ENCODE measurements at regions not wholly inside any gene's neighbourhood (a gene's known extent, or its start where the extent isn't known, plus 50 kb on each side); places are given as distances from the start of the nearest gene placed in this dataset.

GRCh38 chr4:155548173-155548572, 118.5 kb upstream of the GUCY1A1 start:
- no peak for DNase-seq

GRCh38 chr4:155546451-155546850, 120.2 kb upstream of the GUCY1A1 start:
- DNase-seq: no peak

DNA sequence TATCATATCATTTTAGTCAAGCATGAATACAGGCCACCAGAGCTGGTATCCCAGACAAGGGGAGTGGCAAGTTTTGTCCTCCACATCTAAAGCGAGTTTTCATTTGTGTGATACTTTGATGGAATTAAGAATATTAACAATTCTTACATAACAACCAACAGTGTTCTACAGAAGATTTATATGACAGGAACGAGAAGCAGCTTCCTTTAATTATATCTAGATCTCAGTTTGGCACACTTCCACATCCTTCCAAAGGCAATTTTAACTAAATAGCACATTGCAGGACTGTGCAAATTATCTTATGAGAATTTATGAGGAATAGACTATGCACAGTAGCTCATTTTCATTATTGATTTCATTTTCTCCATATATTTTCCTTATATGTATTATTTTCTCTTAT, 121.2 kb upstream of the GUCY1A1 start:
- no peak for DNase-seq

DNA sequence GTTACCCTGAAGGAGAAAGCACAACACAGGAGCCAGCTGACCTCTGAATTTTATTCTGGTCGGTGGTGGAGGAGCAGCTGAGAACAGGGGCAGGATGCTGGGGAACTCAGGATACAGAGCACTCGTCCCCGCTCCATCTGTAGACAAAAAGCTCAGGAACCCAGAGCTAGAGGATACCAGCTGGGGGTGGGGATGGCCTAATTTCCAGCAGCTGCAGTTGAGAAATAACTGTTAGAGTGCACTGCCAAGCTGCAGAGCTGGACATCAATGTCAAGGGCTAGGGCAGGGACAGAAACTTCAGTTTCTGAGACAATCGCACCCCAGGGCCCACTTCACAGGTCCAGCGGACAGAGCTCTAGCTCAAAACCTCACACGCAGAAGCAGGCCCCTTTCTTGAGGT, 122.1 kb upstream of the GUCY1A1 start:
- DNase-seq: no peak

GRCh38 chr4:155543126-155543765, 123.4 kb upstream of the GUCY1A1 start:
- DNase-seq: no peak

- DNase-seq: no peak
Measured at GRCh38 chr4:155542415-155542814, 124.2 kb upstream of the GUCY1A1 start.

DNA sequence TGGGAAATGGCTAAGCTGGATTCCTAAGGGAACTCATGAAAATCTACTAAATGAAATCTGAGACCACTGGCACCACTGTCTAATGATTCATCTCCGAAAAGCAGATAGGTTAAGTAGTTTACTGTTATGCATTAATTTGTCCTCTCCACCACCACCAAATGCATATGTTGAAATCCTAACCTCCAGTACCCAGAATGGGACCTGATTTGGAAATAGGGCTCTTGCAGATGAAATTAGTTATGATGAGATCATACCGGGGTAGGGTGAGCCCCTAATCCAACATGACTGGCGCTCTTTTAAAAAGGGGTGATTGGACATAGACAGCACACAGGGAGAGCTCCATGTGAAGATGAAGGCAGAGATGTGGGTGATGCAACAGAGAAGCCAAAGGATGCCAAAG, 124.9 kb upstream of the GUCY1A1 start:
- no peak for DNase-seq

DNA sequence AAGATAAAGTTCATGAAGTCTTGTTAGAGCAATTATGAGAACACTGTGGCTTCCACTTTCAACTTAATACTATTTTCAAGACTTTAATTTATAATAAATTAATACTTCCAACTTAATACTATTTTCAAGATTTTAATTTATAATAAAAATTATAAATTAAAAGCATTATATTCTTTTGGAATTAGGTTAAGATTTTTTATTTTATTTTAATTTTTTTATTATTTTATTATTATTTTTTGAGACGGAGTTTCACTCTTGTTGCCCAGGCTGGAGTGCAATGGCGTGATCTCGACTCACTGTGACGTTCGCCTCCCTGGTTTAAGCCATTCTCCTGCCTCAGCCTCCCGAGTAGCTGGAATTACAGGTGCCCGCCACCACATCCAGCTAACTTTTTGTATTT, 126.0 kb upstream of the GUCY1A1 start:
- DNase-seq: no peak

- DNase-seq: no peak
Measured at GRCh38 chr4:155539746-155540145, 126.9 kb upstream of the GUCY1A1 start.

- no peak for DNase-seq
Measured at GRCh38 chr4:155535802-155536454, 130.7 kb upstream of the GUCY1A1 start.

DNA sequence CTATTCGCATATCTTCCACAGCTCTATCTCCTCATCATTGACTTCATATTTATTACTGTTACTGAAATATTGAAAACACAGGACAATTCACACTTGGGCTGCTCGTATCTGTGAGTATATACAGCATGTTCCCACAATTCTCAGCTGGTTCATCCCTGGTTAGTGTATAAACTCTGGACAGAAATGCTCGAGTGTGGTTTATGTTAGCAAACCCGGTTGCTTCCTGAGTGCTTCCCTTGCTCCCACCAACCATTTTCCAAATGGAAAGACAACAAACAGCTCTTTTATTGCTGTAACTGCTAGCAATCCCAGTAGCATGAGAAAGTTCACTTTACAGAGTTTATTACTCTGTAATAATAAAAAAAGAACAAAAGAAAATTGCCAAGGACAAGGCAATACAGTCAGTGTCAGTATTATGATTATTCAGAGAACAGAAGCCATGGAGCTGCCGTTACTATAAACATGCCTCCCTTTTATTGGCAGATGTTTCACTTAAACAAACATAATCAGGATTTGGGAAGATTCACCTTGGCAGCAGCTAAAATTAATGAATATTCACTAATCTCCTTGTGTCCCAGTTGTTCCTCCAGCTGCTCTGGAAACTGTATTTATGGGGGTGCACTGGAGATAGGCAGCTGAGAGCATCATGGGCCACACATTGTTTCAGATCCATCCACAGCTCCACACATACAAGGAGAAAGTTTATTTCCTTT, 134.1 kb upstream of the GUCY1A1 start:
- no peak for DNase-seq

- DNase-seq: no peak
Measured at GRCh38 chr4:155530857-155531256, 135.8 kb upstream of the GUCY1A1 start.

DNA sequence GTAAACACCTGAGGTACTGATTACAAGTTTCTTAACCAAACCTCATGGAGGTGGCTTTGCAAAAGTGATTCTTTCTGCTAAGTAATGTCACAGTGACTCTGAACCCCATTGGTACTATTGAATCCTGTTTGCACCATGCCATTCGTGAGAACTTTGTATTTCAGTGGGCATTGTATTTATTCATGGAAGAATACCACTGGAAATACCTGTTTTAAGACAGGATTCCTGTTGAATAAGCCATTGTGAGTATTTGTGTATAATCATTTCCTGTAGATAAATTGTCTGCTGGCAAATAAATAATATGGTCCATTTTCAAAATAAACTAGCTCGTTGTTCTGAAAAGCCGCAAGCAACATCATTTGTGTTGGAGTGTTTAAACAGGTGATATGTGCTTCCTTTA, 136.4 kb upstream of the GUCY1A1 start:
- no peak for DNase-seq

DNA sequence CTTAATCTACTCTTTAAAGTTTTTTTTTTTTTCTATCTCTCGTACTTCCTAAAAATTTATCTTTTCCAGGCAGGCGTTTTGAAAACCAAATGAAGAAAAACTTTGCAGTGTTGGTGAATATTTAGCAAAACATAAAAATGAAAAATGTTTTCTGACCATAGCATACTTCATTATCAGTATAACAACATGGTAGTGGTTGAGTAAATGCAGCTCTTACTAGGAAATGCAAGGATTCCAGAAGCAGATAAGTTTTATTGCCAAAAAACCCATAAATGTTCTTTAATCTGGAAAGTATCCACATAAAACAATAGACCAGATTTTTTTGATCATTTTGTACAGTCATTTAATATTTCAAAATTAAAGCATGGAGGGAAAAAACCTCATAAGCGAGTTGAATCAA, 136.9 kb upstream of the GUCY1A1 start:
- DNase-seq: no peak

- no peak for DNase-seq
Measured at GRCh38 chr4:155529272-155529671, 137.4 kb upstream of the GUCY1A1 start.

GRCh38 chr4:155526452-155527169, 140.0 kb upstream of the GUCY1A1 start:
- DNase-seq: no peak

GRCh38 chr4:155524926-155525455, 141.7 kb upstream of the GUCY1A1 start:
- DNase-seq: no peak

- no peak for DNase-seq
Measured at GRCh38 chr4:155523358-155523757, 143.3 kb upstream of the GUCY1A1 start.

DNA sequence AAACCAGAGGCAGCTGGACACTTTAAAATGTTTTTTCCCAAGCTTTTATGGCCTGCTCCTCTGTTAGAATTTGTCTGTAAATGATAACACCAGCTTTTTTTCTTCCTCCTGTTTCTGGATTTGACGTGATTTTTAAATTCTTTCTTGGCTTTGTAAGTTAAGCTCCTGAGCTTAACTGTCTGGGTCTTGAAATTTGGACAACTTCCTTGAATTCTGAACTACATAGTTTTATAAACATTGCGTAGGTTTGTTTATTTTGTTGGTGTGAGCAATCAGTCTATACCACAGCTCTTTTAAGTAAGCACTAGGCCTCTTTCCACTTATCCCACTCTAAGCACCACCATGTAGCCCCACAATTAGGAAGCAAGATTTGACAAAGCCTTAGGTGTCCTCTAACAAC, 144.4 kb upstream of the GUCY1A1 start:
- no peak for DNase-seq

- no peak for DNase-seq
Measured at GRCh38 chr4:155521382-155521781, 144.6 kb upstream of the MAP9 start.

- DNase-seq: no peak
Measured at GRCh38 chr4:155515444-155516075, 138.8 kb upstream of the MAP9 start.

DNA sequence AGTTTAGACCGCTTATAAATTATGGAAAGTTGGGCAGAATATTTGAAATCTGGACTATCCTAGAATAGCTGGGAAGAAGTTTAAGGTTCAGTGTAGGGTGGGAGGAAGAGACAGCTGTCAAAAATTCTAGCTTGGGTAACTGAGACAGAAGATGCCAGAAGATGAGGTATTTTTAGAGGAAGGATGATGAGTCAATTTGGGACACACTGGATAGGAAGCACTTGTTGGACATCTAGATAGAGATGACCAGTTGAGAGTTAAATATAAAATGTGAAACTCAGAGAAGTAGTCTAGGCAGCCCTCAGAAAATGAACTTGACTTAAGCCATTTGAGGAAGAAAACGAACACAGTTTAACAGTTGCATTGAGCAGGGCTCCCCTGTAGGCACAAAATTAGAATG, 137.9 kb upstream of the MAP9 start:
- no peak for DNase-seq

DNA sequence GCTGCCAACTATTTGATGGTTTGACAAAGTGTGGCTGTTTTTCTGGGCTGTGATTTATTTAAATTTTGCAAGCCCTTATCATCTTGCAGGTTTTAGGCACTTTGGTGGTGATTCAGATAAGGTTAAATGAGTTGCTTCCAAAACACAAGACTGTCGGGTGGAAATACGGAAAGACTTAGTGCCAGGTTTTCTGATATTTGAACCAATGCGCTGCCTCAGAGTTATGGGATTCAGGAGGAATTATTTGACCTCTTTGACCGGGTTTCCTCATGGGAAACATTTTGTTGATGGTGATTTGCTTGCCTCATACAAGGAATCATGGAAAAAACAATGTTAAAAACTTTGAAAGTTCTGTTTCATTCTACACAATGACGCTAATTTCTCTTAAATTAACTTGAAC, 136.1 kb upstream of the MAP9 start:
- DNase-seq: no peak

Measured in SHP77 (cell line).